T-helper 1 cell (primary cell): ENCODE measurements at regions not wholly inside any gene's neighbourhood (a gene's known extent, or its start where the extent isn't known, plus 50 kb on each side); places are given as distances from the start of the nearest gene placed in this dataset.
"Not testable (repeated sequence)": the region's sequence is repeated elsewhere in the genome, so short reads cannot be mapped to it uniquely, and the experiment has no call there.

Experiments
- DNase-seq, 5 donors: peaks; one replicate each; pipeline ENCODE4 v3.0.0-alpha.2; 2012 to 2020

GRCh38 chr6:169856442-169857342 lies 105.3 kb downstream of the ERMARD start:
- DNase-seq, result not testable (repeated sequence)

- no peak for DNase-seq
Observed at GRCh38 chr6:169854813-169855212, 103.4 kb downstream of the ERMARD start.

GRCh38 chr6:169854083-169854725 lies 102.8 kb downstream of the ERMARD start:
- no peak for DNase-seq

GRCh38 chr6:169853196-169854082 lies 102.0 kb downstream of the ERMARD start:
- no peak for DNase-seq

DNA sequence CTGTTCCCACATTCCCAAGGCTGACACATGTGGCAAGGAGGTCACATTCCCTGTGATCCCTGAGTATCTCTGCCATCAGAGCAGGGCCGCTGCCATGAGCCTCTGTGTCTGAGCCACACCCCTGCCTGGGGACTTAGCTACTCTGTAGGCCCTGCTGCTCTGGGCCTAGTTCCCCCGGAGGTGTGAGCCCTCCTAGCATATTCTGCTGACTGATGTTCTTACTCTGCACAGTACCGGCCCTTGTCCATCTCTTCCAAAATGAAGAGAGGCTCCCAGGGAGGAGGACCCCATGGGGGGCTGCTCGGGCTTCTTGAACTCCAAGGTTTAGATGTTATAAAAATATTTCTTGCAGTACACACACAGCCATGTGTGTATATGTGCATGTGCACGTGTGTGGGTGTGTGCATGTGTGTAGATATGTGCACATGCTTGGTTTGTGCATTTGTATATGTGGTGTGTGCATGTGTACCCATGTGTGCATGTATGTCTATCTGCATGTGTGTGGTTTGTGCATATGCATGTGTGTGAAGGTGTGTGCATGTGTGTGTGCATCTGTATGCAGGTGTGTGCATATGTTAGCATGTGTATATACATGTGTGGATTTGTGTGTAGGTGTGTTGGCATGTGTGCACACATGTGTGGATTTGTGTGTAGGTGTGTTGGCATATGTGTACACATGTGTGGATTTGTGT lies 101.2 kb downstream of the ERMARD start:
- no peak for DNase-seq

GRCh38 chr6:169851641-169852503 lies 100.5 kb downstream of the ERMARD start:
- DNase-seq, result no peak

DNA sequence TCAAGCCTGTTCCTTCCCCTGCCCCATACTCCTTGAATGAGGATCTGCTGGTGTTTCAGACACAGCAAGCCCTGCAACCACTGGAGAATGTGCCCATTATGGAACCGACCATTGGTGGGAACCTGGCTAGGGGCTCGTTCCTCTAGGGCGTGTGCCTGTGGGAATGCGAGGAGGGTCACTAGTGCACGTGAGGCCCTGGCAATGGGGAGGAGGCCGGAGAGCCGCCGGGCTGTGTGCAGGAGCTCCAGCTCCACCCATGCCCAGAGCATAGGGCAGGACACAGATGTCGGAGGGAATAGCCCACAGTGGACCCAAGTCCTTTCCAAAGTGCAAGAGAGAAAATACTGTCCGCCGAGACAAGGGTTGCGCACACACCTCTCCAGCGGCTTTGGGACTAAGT lies 99.3 kb downstream of the ERMARD start:
- no peak for DNase-seq

GRCh38 chr6:169850154-169850553 lies 98.7 kb downstream of the ERMARD start:
- DNase-seq, result no peak

- no peak for DNase-seq
Observed at GRCh38 chr6:169849396-169849795, 98.0 kb downstream of the ERMARD start.

DNA sequence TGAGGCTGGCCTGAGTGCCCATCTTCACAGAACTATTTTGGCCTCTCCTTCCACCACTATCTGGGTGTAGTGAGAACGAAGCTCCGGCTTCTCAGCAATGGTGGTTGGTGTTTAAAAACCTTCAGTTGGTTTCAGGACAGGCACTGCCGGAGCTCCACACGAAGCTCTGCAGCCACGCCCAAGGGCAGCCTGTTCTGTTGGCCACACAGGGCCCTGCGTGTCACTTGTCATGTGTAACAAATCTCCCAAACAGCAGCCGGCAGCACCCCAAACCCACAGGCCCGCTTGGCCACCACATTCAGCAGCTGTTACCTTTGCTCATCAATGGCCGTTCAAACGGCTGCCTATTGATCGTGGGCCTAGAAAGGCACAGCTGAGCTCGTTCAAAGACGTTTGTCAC lies 97.5 kb downstream of the ERMARD start:
- no peak for DNase-seq

DNA sequence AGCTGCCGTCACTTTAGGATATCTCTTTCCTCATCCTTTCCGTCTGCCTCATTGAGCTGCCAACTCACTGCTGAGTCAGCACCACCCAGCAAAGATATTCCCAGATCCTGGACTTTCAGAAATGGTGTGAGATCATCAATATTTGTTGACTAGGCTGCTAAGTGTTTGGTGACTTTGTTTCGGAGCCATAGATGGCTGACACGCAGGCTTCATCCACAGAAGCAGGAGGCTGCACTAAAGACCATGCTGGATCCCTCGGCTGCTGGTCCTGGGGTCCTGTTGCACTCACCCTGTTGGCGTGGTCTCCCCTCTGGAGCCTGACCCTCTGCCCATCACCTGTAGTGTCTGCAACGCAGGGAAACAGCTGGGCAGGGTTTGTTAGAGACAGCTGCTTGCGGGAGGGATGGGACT lies 96.5 kb downstream of the ERMARD start:
- no peak for DNase-seq

DNA sequence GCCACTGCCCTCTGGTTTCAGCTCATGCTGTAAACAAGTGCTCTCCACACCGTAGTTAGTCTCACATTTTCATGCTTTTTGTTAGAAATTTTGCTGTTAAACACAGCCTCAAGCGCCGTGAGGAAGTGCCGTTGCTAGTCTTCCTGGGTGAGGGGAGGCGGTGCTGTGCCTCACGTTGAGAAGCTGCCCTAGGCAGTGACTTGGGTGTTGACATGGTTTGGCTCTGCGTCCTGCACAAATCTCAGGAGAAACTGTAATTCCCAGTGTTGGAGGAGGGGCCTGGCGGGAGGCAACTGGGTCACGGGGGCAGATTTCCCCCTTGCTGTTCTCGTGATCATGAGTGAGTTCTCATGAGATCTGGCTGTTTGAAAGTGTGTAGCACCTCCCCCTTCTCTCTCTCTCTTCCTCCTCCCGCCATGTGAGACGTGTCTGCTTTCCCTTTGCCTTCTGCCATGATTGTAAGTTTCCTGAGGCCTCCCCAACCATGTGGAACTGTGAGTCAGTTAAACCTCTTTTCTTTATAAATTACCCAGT lies 95.8 kb downstream of the ERMARD start:
- no peak for DNase-seq

- DNase-seq, result no peak
Observed at GRCh38 chr6:169846286-169847056, 95.0 kb downstream of the ERMARD start.

DNA sequence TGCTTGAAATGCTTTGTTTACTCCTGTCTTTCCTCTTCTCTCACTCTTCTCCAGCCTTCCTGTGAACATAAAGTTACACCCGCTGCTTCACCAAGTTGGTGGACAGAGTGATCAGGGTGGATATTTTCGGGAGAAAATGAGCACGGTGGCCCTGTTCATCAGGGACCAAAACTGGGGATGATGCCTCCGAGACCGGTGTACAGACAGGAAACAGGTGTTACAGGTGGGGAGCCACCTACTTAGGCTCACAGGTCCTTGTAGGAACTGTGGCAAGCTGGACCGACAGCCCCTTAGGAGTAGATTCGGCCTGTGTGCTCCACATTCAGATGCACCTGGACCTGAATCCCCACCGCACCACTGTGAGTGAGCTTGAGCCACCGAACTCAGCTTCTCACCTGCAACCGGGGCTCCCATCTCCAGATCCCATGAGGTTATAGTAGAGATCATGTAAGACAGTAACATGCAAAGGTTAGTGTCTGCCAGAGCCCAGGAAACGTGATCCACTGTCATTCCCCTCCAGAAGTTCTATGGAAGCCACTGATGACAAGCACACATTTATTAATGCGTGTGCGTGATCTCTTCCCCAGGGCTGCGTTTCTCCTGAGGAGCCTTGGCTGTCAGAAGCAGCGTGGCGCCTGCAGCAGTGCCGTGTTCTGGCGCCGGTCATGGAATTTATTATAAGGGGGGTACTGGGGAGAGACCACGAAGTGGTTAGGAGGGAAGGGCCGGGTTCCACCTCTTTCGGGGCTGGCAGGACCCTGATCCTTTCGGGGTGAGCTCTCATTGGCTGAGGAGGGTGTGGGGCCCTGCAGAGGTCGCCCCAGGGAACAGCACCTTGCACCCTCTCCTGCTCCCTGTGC lies 94.2 kb downstream of the ERMARD start:
- no peak for DNase-seq

- DNase-seq, result no peak
Observed at GRCh38 chr6:169844946-169845345, 93.5 kb downstream of the ERMARD start.

GRCh38 chr6:169843991-169844390 lies 92.6 kb downstream of the ERMARD start:
- no peak for DNase-seq

DNA sequence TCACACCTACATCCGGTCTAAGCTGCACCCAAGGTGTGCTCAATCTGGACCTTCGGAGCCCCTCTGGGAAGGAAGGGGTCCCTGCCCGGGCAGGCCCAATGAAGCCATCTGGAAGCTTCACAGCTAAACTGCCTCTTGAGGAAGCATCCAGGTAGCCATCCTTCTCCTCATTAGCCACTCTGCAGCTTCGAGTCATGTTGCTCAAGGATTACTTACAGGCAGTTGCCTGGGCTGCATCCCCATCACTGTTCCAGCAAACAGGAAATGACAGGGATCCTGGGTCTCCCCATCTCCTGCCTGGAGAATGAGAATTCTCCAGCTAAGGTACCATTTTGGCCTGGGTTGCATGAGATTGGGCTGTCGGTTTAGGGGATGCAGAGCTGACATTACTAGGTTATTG lies 91.7 kb downstream of the ERMARD start:
- no peak for DNase-seq

GRCh38 chr6:169841907-169842606 lies 90.6 kb downstream of the ERMARD start:
- no peak for DNase-seq

GRCh38 chr6:169841251-169841650 lies 89.8 kb downstream of the ERMARD start:
- no peak for DNase-seq
